Inflammatory macrophage treated with lipopolysaccharide for 4 hours (primary cell): ENCODE measurements at regions not wholly inside any gene's neighbourhood (a gene's known extent, or its start where the extent isn't known, plus 50 kb on each side); places are given as distances from the start of the nearest gene placed in this dataset.

Experiments used
- DNase-seq: peaks from one replicate; pipeline ENCODE4 v3.0.0-alpha.2; 2020

DNA sequence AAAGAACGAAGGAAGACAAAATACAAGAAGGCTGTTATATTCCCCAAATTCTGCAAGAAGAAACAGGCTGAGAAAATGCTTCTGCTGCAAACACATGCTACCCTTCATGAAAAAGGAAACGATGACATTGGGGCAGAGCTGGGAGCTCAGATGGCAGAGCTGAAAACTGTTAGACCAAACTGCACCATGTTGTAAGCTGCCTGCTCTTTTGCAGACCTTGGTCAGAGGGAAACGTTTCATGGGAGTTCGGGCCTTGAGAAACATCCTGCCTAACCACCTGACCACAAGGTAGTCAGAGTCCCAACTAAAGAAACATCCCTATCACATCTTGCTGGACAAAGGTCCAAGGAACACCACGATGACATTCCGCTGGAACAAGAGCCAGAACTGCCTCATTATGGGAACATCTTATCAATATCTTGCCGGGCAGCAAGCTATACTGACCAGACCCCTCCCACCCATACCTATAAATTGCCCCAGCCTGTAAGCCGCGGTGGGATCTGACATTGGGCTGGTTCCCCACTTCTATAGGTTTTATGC, 110.7 kb upstream of the CTSC start:
- DNase-seq, result no peak

DNA sequence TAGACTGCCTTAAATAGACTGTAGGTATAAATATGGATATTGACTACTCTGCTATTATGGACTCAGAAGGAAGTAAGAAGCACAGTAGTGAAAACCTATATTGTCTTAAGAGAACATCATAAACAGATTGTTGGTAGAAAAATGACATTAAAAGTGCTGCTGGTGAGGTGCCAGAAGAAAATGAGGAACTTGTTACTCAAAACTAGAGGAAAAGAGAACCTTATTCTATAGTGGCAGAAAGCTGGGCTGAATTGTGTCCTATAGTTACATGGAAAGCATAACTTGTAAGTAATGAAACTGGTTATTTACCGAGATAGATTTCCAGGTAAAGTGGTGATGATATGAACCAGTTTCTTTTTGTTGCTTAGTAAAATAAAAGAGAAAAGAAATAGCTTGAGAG, 109.7 kb upstream of the CTSC start:
- peak; percentile 32 for DNase-seq

- DNase-seq, result no peak
Observed at GRCh38 chr11:88439356-88439755, 101.8 kb upstream of the CTSC start.

DNA sequence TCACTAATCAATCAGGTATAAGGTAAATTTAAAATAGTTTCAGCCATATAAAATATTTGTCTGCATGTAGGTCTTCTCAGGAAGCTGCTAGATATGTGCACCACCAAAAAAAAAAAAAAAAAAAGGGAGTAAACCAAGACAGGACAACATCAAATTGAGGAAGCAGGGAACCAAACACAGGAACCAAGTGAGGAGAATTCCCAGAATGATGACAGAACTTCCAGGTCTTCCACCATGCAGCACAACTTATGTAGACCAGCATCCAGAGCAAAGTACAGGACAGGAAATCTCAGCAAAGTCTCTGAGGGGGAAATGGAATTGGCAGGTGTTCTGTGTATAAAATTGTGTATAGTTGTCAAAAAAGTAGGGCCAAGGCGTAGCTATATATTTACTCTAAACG, 101.2 kb upstream of the CTSC start:
- peak; percentile 49 for DNase-seq

- peak; percentile 87 for DNase-seq
Observed at GRCh38 chr11:88435415-88435814, 97.9 kb upstream of the CTSC start.

GRCh38 chr11:88434333-88434976, 96.9 kb upstream of the CTSC start:
- no peak for DNase-seq

DNA sequence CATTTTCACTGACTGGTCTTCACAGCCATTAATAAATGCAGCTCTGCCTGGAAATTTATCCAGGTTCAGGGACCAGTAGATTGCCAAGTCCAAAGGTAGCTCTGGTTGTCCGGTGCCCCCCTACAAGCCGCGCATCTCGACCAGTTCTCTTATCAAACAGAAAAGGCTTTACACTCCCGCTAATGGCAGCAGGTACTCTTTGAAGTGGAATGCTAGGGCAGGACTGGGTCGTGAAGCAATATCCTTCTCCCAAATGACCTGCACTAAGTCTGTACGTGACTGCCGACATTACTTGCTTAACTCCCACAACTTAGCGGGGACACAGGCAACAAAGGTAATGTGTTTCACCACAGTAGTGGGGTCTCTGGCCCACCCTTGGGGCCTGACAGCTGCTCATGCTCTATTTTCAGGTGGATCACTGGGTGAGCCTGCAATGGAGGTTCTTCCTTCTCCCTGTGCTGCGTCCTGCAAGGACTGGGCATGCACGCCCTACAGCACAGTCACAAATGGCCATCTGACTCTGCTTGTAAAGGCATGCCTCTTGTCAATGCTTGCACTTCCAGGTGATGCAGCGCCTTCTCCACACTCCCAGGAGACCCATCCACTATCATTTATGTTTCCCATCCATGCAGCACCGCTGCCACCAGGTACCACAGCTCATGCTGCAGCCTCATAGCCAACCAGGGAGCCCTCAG, 96.1 kb upstream of the CTSC start:
- no peak for DNase-seq

DNA sequence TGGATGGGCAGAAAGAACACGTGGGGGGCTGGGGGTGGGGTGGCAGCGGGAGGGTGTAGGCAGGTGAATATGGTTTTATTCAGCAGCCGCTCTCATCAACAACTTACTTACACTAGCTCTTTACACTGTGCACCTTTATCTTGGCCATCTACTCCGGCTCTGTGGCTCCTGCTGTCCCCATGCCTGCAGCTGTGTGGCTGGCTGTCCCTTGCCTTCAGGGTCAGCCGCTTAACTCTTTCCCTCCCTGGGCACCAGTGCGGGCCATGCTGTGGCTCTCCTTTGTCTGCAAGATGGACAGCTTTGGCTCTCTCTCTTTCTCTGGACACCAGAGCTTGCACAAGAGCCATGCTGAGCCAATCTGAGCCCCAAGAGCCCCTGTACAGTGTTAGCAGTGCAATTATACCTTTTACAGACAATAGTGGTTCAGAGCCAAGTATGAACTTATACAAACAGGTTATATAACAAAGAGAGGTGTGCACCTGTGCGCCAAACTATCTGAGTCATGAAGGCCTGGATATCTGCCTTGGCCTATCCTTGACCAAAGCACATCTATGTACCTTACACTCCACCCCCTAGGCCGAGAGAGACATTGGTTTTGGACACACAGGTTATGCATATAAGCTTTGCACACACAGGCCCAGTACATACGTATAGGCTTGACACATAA, 94.3 kb upstream of the CTSC start:
- no peak for DNase-seq

DNA sequence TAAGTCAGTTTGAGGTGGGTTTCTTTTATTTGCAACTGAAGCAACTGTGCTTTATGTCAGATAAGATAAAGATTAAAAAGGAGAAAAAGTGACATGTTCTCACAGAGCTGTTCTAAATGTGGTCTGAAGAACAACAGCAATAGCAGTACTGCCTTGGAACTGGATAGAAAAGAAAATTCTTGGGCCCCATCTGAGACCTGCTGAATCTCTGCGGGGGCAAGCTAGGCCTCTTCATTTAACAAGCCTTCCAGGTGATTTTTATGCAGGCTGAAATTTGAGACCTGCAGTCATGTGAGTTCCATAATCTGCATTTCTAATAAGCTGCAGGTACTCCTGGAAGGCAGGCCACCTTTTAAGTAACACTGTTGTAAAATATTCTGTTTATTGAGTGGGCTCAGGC, 91.4 kb upstream of the CTSC start:
- no peak for DNase-seq

GRCh38 chr11:88427719-88428118, 90.2 kb upstream of the CTSC start:
- DNase-seq, result no peak

GRCh38 chr11:88424881-88425280, 87.3 kb upstream of the CTSC start:
- no peak for DNase-seq

- peak; percentile 92 for DNase-seq
Observed at GRCh38 chr11:88421530-88421929, 84.0 kb upstream of the CTSC start.

DNA sequence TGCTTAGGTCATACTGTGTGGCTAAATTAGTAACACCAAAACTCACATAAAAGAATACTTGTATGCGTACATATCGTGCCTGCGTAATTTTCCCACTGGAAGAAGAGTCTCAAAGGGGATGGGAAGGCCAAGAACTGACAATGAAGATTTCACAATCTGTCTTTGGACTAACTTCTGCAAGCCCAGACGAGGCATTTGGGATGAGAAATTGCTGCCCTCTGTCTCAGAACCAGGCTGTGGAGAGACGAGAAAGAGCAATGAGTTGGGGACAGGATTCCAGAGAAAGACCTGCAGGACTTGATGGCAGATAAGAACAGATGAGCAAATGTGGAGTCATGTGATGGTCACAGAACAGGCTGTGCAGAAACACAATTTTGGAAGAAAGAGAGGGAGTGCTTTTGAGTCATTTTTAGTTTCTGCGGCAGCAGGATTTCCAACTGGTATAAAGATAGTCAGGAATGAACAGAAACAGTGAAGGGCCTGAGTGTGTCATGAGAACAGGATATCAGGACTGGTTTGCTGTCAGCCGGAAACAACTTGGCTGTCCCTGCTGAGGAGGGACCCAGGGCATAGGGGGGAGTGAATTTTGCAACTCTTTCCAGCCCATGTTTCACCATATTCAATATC, 82.7 kb upstream of the CTSC start:
- peak; percentile 42 for DNase-seq

DNA sequence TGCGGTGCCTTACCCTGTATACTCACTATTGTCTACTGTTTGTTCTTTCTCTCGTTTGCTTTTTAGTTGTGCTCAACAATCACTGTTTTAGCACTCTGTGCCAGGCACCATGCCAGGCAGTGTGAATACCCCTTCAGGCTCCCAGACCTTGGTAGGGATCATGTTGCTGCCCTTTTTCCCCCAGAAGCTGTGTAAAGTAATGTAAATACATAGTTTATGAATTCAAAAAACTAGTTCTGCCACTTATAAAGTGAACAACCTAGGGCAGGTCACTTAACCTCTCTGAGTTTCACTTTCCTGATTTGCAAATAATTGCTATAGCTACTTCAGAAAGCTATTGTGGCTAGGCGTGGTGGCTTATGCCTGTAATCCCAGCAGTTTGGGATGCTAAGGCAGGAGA, 81.0 kb upstream of the CTSC start:
- DNase-seq, result no peak

- DNase-seq, result no peak
Observed at GRCh38 chr11:88415495-88415894, 78.0 kb upstream of the CTSC start.

DNA sequence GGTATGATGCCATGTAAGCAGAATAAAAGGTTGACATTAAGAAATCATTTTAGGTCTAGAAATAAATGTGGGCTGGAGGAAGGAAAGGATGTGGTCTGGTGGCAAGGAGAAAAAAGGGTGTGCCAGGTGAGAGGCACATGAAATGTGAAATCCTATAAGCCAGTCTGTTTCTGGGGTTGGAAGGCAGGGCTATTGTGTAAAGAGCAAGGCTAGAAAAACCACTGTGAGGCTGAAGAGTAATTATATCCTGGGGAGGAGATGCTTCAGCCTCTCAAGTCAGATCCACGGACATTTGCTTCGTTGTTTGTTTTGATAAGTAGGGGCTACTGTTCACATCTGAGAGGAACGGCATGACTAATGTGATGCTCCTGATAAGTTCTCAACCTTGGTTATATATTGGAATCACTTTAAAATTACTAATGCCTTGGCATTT, 77.5 kb upstream of the CTSC start:
- no peak for DNase-seq

GRCh38 chr11:88414385-88414861, 76.9 kb upstream of the CTSC start:
- DNase-seq, result peak; percentile 52

GRCh38 chr11:88411265-88411664, 73.7 kb upstream of the CTSC start:
- DNase-seq, result no peak

DNA sequence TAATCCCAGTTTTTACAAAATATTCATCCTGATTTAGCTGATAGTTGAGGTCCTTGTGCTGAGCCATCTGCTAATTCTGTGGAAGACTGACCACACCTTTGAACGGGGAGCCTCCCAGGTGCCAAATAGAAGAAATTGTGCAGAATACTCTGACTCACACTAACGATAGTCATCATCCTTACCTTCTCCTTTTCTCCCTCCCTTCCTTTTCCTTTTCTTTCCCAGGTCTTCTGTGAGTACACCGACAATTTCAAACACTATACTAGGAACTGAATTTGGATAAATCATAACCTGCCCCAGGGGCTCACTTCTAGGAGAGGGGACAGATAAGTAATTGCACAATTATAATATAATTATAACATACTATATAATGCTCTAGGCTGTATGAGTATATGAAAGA, 73.1 kb upstream of the CTSC start:
- DNase-seq, result no peak

DNA sequence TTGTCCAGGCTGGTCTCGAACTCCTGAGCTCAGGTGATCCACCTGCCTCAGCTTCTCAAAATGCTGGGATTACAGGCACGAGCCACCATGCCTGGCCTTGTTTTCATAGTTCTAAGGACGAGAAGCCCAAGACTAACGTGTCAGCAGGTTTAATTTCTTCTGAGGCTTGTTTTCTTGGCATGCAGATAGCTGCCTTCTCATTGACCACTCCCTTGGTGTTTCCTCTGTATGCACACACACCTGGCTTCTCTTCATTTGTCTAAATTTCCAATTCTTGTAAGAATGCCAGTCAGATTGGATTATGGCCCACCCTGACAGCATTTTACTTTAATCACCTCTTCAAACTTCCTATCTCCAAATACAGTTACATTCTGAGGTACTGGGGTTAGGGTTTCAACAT, 72.5 kb upstream of the CTSC start:
- DNase-seq, result no peak

- DNase-seq, result no peak
Observed at GRCh38 chr11:88406876-88407275, 69.3 kb upstream of the CTSC start.

DNA sequence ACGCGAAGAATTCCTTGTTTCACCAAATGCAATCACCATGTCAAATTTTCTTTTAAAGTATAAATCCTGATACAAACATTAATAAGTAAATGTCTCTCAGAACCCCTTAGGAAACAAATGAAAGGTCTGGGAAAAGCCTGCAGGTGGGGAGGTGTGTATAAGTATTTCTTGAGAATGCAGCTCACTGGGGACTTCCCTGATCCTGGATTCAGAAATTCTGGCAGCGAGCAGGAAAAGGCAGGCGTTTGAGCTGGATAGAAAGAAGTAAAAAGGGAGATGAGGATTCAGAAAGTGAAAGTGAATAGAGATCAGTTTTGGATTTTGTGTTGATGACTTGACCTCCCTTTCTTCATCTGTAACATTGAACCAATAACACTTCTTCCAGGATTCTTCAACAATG, 68.3 kb upstream of the CTSC start:
- peak; percentile 16 for DNase-seq

DNA sequence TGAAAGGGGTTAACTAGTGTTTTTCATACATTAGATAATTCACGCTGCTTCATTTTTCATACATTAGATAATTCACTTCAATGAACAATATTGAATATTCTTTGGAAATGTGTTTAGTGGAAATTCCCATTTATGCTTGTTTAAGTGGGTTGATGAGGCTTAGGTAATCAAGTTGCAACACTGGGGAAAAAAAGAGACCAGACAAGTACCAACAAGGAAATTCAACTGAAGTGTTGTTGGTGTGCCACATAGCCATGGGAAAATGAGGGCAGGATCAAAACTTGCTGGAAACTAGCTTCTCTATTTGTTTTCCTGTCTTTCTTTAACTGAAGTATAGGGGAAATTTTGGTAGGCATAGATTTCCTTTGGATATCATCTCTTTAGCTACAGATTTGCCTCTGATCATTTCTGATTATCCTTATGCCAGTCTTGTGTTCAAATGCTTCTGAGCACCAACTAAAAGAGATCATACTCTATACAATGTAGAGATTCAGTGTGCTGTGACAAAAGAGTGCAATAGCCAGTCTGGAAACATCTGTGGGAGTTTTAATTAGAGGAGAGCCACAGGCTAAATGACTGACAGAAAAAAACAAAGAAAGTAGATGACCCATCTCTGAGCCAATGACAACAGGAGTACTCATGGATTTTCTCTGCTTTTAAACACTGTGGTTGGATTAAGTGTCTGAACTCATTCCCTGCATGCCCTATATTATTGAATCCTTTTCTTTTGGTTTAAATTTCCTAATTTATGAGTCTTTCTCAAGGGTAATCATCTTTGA, 67.6 kb upstream of the CTSC start:
- DNase-seq, result peak; percentile 90
